Hematopoietic multipotent progenitor cell treated with erythropoietin and hydrocortisone succinate and interleukin-3 and kit ligand, for 8 days (in vitro differentiated cells): ENCODE measurements at regions not wholly inside any gene's neighbourhood (a gene's known extent, or its start where the extent isn't known, plus 50 kb on each side); places are given as distances from the start of the nearest gene placed in this dataset.

Source experiments
- DNase-seq: peaks from one replicate; pipeline ENCODE4 v3.0.0-alpha.2; 2015

GRCh38 chr2:47235132-47235531, 58.8 kb upstream of the CALM2 start:
- no peak for DNase-seq

GRCh38 chr2:47234456-47234855, 58.1 kb upstream of the CALM2 start:
- no peak for DNase-seq

- no peak for DNase-seq
Measured at GRCh38 chr2:47232738-47233415, 56.6 kb upstream of the CALM2 start.

DNA sequence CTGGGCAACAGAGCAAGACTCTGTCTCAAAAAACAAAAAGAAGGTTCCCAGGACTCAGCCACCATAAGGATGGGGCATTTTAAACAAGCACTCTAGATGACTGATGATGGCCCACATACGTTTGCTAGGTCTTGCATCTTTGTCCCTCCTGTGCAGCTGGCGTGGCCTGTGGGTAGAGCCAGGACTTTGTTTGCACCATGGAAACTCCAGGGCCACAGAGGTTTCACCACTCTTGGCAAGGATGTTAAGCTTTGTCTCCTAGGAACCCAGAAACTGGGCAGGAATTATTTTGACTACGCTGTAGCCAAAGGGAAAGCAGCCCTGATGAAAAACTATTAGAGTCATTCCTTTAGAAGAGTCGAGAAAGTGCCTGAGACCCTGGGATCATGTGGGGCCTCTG, 54.1 kb upstream of the CALM2 start:
- no peak for DNase-seq

DNA sequence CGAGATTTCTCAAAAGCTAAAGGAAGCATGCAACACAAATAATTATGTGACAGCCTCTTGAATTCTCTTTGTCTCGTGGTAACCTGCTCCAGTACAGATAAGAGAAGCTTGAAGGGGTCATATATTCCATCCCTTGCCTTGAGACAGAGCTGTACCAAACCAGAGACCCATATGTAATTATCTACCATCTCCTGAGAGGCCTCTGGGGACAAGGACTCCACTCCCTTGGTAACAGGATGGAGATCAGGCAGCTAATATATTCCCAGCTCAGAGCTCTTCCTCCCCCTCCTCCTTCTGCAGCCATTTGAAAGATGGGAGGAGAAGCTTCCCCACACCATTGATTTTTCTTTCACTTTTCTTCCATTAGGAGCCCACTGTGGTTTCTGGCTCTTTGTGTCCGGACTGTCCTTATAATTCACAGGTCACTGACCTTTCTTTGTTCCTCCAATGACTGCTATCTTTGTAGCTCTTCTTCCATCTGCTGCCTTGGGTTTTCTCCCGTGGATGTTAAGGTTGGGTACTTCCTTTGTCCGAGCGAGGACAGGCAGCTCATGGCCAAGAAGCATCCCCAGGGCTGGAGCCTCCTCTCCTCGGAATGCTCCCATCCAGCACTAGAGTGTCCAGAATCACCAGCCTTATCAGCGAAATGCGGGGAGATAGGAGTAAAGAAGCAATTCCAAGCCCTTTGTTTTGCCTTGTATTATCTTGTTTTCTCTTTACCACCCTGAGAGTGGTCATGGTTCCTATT, 51.4 kb upstream of the CALM2 start:
- DNase-seq, result peak; percentile 57

DNA sequence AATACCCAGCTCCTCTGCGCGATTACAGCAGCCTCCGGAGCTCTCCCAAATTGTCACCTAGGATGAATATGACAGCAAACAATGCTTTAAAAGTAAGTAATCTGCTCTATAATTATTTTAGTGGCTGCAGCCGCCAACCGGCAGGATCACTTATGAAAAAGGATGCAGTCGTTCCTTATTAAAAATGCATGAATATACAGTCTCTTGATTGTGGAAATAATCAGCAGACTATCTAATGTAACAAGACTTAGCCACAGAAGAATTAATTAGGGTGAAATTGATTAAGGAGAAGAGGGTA, 50.6 kb upstream of the CALM2 start:
- no peak for DNase-seq

- no peak for DNase-seq
Measured at GRCh38 chr2:47226132-47226922, 50.0 kb upstream of the CALM2 start.
